ENCODE measurements at regions not wholly inside any gene's neighbourhood (a gene's known extent, or its start where the extent isn't known, plus 50 kb on each side); places are given as distances from the start of the nearest gene placed in this dataset.

- no peak for TF ChIP-seq RFX5 (IDR thresholded peaks at IDR 0.05; ENCODE audit: low read depth, low read length)
- no peak for TF ChIP-seq NKRF (conservative IDR thresholded peaks at IDR 0.05)
- no peak for TF ChIP-seq MEF2A (IDR thresholded peaks at IDR 0.05; ENCODE audit: insufficient read depth, low read depth, low read length)
- no peak for TF ChIP-seq HSF1 (IDR thresholded peaks at IDR 0.05; ENCODE audit: low read depth, low read length)
- TF ChIP-seq ZBTB11 (CRISPR knock-in tag; IDR thresholded peaks at IDR 0.05) = no peak
- no peak for TF ChIP-seq CTCF (IDR thresholded peaks at IDR 0.05 in 2 of 3, conservative IDR thresholded peaks at IDR 0.05 in 1 of 3; ENCODE audit: control insufficient read depth in 2 of 3, extremely low read depth in 1 of 3, insufficient read depth in 1 of 3, low read depth in 3 of 3, low read length in 3 of 3)
- no peak for TF ChIP-seq GABPA (IDR thresholded peaks at IDR 0.05; ENCODE audit: low read depth)
- no peak for TF ChIP-seq POLR2AphosphoS2 (IDR thresholded peaks at IDR 0.05; ENCODE audit: low read depth, low read length)
- no peak for TF ChIP-seq BHLHE40 (IDR thresholded peaks at IDR 0.05; ENCODE audit: borderline replicate concordance in 1 of 2, low read depth in 2 of 2, low read length in 1 of 2)
- no peak for TF ChIP-seq YY1 (IDR thresholded peaks at IDR 0.05; ENCODE audit: low read depth, low read length)
Observed at GRCh38 chr7:110050785-110051184, 1040.1 kb upstream of the LRRN3 start.
